ENCODE measurements at regions not wholly inside any gene's neighbourhood (a gene's known extent, or its start where the extent isn't known, plus 50 kb on each side); places are given as distances from the start of the nearest gene placed in this dataset.

DNA sequence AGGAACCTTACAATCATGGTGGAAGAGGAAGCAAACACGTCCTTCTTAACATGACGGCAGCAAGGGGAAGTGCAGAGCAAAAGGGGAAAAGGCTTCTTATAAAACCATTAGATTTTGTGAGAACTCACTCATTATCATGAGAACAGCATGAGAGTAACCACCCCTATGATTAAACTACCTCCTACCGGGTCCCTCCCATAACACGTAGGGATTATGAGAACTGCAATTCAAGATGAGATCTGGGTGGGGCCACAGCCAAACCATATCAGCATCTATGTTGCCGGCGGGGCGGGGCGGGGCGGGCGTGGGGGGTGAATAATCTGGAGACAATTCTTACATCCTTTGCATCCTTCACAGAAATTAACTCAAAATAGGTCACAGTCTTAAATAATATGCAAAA lies 58.8 kb upstream of the GFPT2 start:
- no peak for DNase-seq
- Mint-ChIP-seq H3K27me3 (peaks cover under 1 to 14% (median 10%) of the 10 kb centered on the region in 5 donors), H3K27ac (no peak overlapping the region), H3K9me3 (peaks cover 0 to 19% (median 4%) of the 10 kb centered on the region in 9 donors), H3K4me1 (no peaks in the 10 kb centered on the region), H3K4me3 (no peak overlapping the region), H3K36me3 (peaks cover 0 to 14% (median 0%) of the 10 kb centered on the region in 3 donors)
- POLR2A ChIA-PET = no interaction called here
- no peak for ATAC-seq

DNA sequence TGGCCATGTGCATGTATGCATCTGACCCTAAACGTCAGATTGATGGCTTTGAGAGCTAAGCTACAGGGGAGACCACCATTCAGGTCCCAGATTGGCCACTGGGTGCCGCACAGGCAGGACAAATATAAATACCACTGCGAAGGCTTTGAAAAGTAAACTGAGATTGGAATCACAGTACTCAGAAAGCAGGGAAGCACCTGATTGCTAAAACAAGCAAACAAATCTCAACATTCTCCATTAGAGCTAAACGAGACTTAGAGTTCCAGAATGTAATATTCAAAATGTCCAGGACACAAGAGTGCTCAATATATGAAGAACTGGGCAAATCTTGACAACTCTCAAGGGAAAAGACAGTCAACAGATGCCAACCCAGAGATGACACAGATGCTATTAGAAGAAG lies 61.0 kb upstream of the GFPT2 start:
- POLR2A ChIA-PET = no interaction called here
- Mint-ChIP-seq H3K4me1 (no peaks in the 10 kb centered on the region), H3K9me3 (peaks cover 0 to 19% (median 4%) of the 10 kb centered on the region in 9 donors), H3K27me3 (peaks cover 0 to 23% (median 17%) of the 10 kb centered on the region in 5 donors), H3K27ac (no peak overlapping the region), H3K36me3 (peaks cover 0 to 14% (median 0%) of the 10 kb centered on the region in 3 donors), H3K4me3 (no peak overlapping the region)
- no peak for ATAC-seq
- no peak for DNase-seq

GRCh38 chr5:180421672-180422071 lies 68.5 kb upstream of the GFPT2 start:
- DNase-seq (no peak), ATAC-seq (no peak)
- Mint-ChIP-seq H3K27me3 (peaks cover 0 to 20% (median 9%) of the 10 kb centered on the region in 5 donors), H3K27ac (no peak overlapping the region), H3K9me3 (no peaks in the 10 kb centered on the region), H3K4me3 (no peak overlapping the region), H3K36me3 (no peaks in the 10 kb centered on the region), H3K4me1 (no peaks in the 10 kb centered on the region)
- POLR2A ChIA-PET = no interaction called here

DNA sequence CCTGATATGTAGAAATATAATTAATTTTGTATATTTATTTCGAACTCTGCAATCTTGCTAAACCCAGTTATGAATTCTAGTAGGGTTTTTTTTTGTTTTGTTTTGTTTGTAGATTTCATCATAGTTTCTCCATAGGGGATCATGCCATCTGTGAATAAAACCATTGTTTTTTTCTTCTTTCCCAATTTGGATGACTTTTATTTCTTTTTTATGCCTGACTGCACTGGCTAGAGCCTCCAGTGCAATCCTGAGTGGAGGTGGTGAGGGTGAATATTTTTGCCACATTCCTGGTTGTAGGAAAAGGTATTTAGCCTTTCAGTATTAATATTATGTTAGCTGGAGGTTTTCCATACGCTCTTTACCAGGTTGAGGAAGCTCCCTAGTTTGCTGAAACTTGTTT lies 70.0 kb upstream of the GFPT2 start:
- peak overlapping the region in 2 of 10 donors; percentile 0 to 12 for H3K27ac Mint-ChIP-seq
- H3K36me3 Mint-ChIP-seq = no peaks in the 10 kb centered on the region
- H3K9me3 Mint-ChIP-seq = no peaks in the 10 kb centered on the region
- no peak overlapping the region for H3K4me3 Mint-ChIP-seq
- DNase-seq (no peak), ATAC-seq (no peak)
- H3K27me3 Mint-ChIP-seq = peaks cover 0 to 9% (median 2%) of the 10 kb centered on the region in 5 donors
- no peaks in the 10 kb centered on the region for H3K4me1 Mint-ChIP-seq
- POLR2A ChIA-PET = no interaction called here

DNA sequence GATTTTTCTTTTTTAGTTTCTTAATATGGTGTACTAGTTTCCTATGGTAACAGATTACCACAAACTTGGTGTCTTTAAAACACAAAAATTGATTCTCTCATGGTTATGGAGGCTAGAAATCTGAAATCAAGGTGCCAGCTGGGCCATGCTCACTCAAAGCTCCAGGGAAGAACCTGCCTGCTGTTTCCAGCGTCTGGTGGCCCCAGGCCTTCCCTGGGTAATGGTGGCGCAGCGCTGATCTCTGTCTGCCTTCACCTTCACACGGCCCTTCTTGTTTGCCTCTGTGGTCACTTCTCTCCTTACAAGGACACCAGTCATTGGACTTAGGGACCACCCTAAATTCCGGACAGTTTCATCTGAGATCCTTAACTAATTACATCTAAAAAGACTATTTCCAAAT lies 70.5 kb upstream of the GFPT2 start:
- Mint-ChIP-seq H3K9me3 (no peaks in the 10 kb centered on the region), H3K36me3 (no peaks in the 10 kb centered on the region), H3K4me1 (no peaks in the 10 kb centered on the region), H3K27me3 (peaks cover 0 to 6% (median under 1%) of the 10 kb centered on the region in 5 donors), H3K4me3 (no peak overlapping the region), H3K27ac (peak overlapping the region in 1 of 10 donors; percentile 0)
- POLR2A ChIA-PET = no interaction called here
- DNase-seq = no peak
- ATAC-seq = no peak

GRCh38 chr5:180424094-180424493 lies 70.1 kb upstream of the CNOT6 start:
- no peaks in the 10 kb centered on the region for H3K9me3 Mint-ChIP-seq
- no peaks in the 10 kb centered on the region for H3K36me3 Mint-ChIP-seq
- H3K27me3 Mint-ChIP-seq = peaks cover 0 to 3% (median under 1%) of the 10 kb centered on the region in 5 donors
- H3K4me3 Mint-ChIP-seq = no peak overlapping the region
- H3K4me1 Mint-ChIP-seq = no peaks in the 10 kb centered on the region
- POLR2A ChIA-PET = no interaction called here
- DNase-seq (no peak), ATAC-seq (no peak)
- H3K27ac Mint-ChIP-seq = peak overlapping the region in 1 of 10 donors; percentile 5

- H3K9me3 Mint-ChIP-seq = no peaks in the 10 kb centered on the region
- H3K36me3 Mint-ChIP-seq = no peaks in the 10 kb centered on the region
- no peak for ATAC-seq
- H3K4me1 Mint-ChIP-seq = peaks cover 0 to 7% (median 4%) of the 10 kb centered on the region in 4 donors
- peaks cover 0 to 4% (median 0%) of the 10 kb centered on the region in 5 donors for H3K27me3 Mint-ChIP-seq
- no peak overlapping the region for H3K27ac Mint-ChIP-seq
- DNase-seq = no peak
- H3K4me3 Mint-ChIP-seq = no peak overlapping the region
- POLR2A ChIA-PET = no interaction called here
Observed at GRCh38 chr5:180428598-180428997, 65.6 kb upstream of the CNOT6 start.

DNA sequence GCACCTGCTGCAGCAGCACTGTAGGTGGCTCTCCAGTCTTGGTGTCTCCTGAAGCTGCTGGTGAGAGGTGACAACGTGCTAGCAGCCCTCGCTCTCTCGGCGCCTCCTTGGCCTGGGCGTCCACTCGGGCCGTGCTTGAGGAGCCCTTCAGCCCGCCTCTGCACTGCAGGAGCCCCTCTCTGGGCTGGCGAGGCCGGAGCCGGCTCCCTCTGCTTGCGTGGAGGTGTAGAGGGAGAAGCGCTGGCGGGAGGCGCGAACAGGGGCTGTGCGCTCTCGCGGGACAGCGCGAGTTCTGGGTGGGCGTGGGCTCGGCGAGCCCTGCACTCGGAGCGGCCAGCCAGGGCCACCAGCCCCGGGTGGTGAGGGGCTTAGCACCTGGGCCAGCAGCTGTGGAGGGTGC lies 62.2 kb upstream of the CNOT6 start:
- H3K4me3 Mint-ChIP-seq = no peak overlapping the region
- H3K9me3 Mint-ChIP-seq = no peaks in the 10 kb centered on the region
- H3K4me1 Mint-ChIP-seq = peaks cover 0 to 7% (median 4%) of the 10 kb centered on the region in 4 donors
- DNase-seq (no peak), ATAC-seq (no peak)
- peaks cover 0 to 4% (median 3%) of the 10 kb centered on the region in 5 donors for H3K27me3 Mint-ChIP-seq
- H3K27ac Mint-ChIP-seq = no peak overlapping the region
- POLR2A ChIA-PET = no interaction called here
- no peaks in the 10 kb centered on the region for H3K36me3 Mint-ChIP-seq

DNA sequence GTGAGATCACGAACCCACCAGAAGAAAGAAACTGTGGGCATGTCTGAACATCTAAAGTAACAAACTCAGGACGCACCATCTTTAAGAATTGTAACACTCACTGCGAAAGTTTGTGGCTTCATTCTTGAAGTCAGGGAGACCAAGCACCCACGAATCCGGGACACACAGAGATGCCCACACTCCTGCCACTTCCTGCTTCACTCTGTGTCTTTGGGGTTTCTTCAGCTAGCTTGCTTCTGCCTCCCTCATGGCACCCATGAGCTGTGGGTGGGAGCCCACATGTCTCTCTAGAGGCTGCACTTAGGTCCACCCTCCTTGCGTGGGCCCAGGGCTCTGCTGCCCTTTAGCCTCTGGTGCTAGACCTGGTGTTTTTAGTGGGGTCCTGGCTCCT lies 61.2 kb upstream of the CNOT6 start:
- DNase-seq (peak in 1 of 10 donors; percentile 13), ATAC-seq (peak; percentile 33 to 36)
- no peaks in the 10 kb centered on the region for H3K9me3 Mint-ChIP-seq
- H3K4me3 Mint-ChIP-seq = no peak overlapping the region
- peak overlapping the region in 3 of 10 donors; percentile 43 to 60 (median 48) for H3K27ac Mint-ChIP-seq
- peaks cover 0 to 7% (median 4%) of the 10 kb centered on the region in 4 donors for H3K4me1 Mint-ChIP-seq
- H3K27me3 Mint-ChIP-seq = peaks cover 0 to 4% (median 3%) of the 10 kb centered on the region in 5 donors
- POLR2A ChIA-PET = no interaction called here
- no peaks in the 10 kb centered on the region for H3K36me3 Mint-ChIP-seq

GRCh38 chr5:180435594-180435993 lies 58.6 kb upstream of the CNOT6 start:
- Mint-ChIP-seq H3K4me1 (peaks cover 0 to 11% (median 4%) of the 10 kb centered on the region in 4 donors), H3K4me3 (no peak overlapping the region), H3K9me3 (peaks cover 0 to 3% (median 0%) of the 10 kb centered on the region in 9 donors), H3K27me3 (peaks cover 1 to 23% (median 16%) of the 10 kb centered on the region in 5 donors), H3K36me3 (peaks cover 0 to 2% (median 2%) of the 10 kb centered on the region in 3 donors), H3K27ac (no peak overlapping the region)
- DNase-seq (no peak), ATAC-seq (no peak)
- POLR2A ChIA-PET = no interaction called here

DNA sequence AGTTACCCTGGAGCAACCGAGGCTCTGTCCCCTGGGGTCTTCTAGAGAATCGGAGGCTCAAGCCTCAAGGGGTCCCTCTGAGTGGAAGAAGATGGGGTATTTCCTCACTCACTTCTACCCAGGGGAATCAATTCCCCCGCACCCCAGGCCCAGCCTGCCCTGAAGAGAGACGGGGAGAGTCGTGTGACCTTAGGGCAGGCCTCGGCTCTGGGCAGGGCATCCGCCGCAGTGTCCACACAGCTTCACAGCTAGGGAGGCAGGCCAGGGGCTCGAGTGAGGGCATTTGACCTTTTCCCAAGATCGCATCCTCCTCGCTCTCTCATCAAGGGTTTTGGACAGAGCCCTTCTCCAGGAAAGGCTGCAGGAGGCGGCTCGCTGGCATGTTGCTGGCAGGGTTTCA lies 57.9 kb upstream of the CNOT6 start:
- H3K27ac Mint-ChIP-seq = no peak overlapping the region

DNA sequence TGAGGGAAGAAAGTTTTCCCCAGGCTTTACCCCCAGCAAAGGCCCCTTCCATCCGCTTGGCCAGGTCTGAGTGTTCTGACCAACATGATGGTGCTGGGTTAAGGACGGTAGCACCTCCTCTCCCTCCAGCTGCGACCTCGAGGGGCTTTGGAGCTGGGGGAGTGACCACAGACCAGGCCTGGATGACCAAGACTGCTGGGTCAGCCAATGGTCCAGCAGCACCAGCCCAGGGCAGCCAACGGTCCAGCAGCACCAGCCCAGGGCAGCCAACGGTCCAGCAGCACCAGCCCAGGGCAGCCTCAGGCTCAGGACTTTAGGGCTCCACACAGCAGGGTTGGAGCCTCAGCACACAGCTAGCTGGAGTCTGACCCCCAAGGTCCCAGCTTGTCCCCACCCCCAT lies 57.2 kb upstream of the CNOT6 start:
- peaks cover 0 to 2% (median 2%) of the 10 kb centered on the region in 3 donors for H3K36me3 Mint-ChIP-seq
- no peak for ATAC-seq
- no peak overlapping the region for H3K4me3 Mint-ChIP-seq
- peaks cover 1 to 27% (median 17%) of the 10 kb centered on the region in 5 donors for H3K27me3 Mint-ChIP-seq
- peaks cover 0 to 12% (median 4%) of the 10 kb centered on the region in 4 donors for H3K4me1 Mint-ChIP-seq
- no peak overlapping the region for H3K27ac Mint-ChIP-seq
- POLR2A ChIA-PET = no interaction called here
- peaks cover 0 to 4% (median 0%) of the 10 kb centered on the region in 9 donors for H3K9me3 Mint-ChIP-seq
- DNase-seq = no peak

More for the DNA sequence above, 57.9 kb upstream of the CNOT6 start:
- Mint-ChIP-seq H3K9me3 (peaks cover 0 to 3% (median 0%) of the 10 kb centered on the region in 9 donors), H3K4me1 (peaks cover 0 to 12% (median 4%) of the 10 kb centered on the region in 4 donors), H3K4me3 (no peak overlapping the region), H3K36me3 (peaks cover 0 to 2% (median 2%) of the 10 kb centered on the region in 3 donors), H3K27me3 (peaks cover 1 to 27% (median 17%) of the 10 kb centered on the region in 5 donors)
- DNase-seq = no peak
- ATAC-seq = no peak
- POLR2A ChIA-PET = no interaction called here

- Mint-ChIP-seq H3K4me1 (peaks cover 0 to 12% (median 4%) of the 10 kb centered on the region in 4 donors), H3K27ac (no peak overlapping the region), H3K9me3 (peaks cover 0 to 5% (median 0%) of the 10 kb centered on the region in 9 donors), H3K36me3 (peaks cover 0 to 2% (median 2%) of the 10 kb centered on the region in 3 donors), H3K4me3 (no peak overlapping the region), H3K27me3 (peaks cover 1 to 27% (median 17%) of the 10 kb centered on the region in 5 donors)
- DNase-seq (no peak), ATAC-seq (no peak)
- POLR2A ChIA-PET = no interaction called here
Observed at GRCh38 chr5:180437336-180437735, 56.8 kb upstream of the CNOT6 start.

Data from naive thymus-derived CD8-positive, alpha-beta T cell (primary cell).